22Rv1 (cell line): ENCODE measurements at regions not wholly inside any gene's neighbourhood (a gene's known extent, or its start where the extent isn't known, plus 50 kb on each side); places are given as distances from the start of the nearest gene placed in this dataset.

Experiments
- ZFX ChIP-seq: fragments of 450-650 bp; IDR thresholded peaks from 2 replicates; pipeline ENCODE4 v1.6.1; 2017; ENCODE audit warnings: antibody characterized with exemption, borderline replicate concordance
- TF ChIP-seq, protein P1 (sequence below): fragments of 450-650 bp; IDR thresholded peaks from 2 replicates; pipeline ENCODE4 v1.5.1; 2017; ENCODE audit warnings: mild to moderate bottlenecking

DNA sequence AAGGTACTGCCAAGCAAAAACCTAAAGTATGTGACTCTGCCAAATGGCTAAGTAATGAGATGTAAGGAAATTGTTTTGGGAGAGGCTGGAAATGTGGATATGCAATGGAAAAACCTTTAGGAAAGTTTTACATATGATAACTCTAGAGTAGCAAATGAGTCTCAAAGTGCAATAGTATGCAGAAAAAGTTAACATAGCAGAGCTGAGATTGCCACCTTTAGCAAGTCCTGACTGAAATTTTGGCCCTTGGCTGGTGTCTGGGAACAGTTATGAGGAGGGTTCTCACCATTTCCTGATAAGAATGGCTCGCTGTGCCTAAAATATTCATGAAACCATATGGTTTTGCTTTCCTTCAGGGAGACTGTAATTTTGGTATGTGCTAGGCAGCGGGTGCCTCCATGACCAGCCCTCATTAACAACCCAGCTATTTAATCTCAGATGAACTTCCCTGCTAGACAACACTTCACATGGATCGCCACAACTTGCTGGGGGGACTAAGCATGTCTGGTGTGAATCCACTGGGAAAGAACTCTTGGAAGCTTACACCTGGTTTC is 72.3 kb upstream of the ERBB4 start:
- TF ChIP-seq, protein P1, sequence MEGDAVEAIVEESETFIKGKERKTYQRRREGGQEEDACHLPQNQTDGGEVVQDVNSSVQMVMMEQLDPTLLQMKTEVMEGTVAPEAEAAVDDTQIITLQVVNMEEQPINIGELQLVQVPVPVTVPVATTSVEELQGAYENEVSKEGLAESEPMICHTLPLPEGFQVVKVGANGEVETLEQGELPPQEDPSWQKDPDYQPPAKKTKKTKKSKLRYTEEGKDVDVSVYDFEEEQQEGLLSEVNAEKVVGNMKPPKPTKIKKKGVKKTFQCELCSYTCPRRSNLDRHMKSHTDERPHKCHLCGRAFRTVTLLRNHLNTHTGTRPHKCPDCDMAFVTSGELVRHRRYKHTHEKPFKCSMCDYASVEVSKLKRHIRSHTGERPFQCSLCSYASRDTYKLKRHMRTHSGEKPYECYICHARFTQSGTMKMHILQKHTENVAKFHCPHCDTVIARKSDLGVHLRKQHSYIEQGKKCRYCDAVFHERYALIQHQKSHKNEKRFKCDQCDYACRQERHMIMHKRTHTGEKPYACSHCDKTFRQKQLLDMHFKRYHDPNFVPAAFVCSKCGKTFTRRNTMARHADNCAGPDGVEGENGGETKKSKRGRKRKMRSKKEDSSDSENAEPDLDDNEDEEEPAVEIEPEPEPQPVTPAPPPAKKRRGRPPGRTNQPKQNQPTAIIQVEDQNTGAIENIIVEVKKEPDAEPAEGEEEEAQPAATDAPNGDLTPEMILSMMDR, result no peak
- no peak for TF ChIP-seq ZFX
